ENCODE measurements at regions not wholly inside any gene's neighbourhood (a gene's known extent, or its start where the extent isn't known, plus 50 kb on each side); places are given as distances from the start of the nearest gene placed in this dataset. TPM values are rescaled to one million over a fixed set of nuclear protein-coding genes. Genes with fewer than 3 reads are reported as not detected.

GRCh38 chrX:146278381-146278780 lies 460.8 kb downstream of the SLITRK2 start:
- POLR2A ChIA-PET: no interaction called here

More at GRCh38 chrX:146278381-146278780, 460.8 kb downstream of the SLITRK2 start:
- no peak for DNase-seq
- Mint-ChIP-seq H3K36me3 (ENCODE audit: low read depth) (no peaks in the 10 kb centered on the region), H3K27ac (no peak overlapping the region), H3K27me3 (no peaks in the 10 kb centered on the region), H3K4me1 (ENCODE audit: low read depth) (no peaks in the 10 kb centered on the region), H3K9me3 (no peaks in the 10 kb centered on the region), H3K4me3 (no peak overlapping the region)
- ATAC-seq: no peak
- intact Hi-C loops (cut with micrococcal nuclease): no loop called here
- CTCF ChIA-PET: no interaction called here
- no peak for TF ChIP-seq CTCF (IDR thresholded peaks at IDR 0.05)

Small RNA genes in the stretch of these regions (microRNA-seq; reads per million reads assigned to microRNA genes)
- gene MIR888 (ENCODE audit: borderline microRNAs expressed, borderline replicate concordance): not detected
- not detected for gene MIR890 (ENCODE audit: borderline microRNAs expressed, borderline replicate concordance)
- gene MIR891A (ENCODE audit: borderline microRNAs expressed, borderline replicate concordance): not detected
- gene MIR891B (ENCODE audit: borderline microRNAs expressed, borderline replicate concordance): not detected
- gene MIR892A (ENCODE audit: borderline microRNAs expressed, borderline replicate concordance): not detected
- gene MIR892B (ENCODE audit: borderline microRNAs expressed, borderline replicate concordance): not detected
- gene MIR892C (ENCODE audit: borderline microRNAs expressed, borderline replicate concordance): not detected

All from activated CD8-positive, alpha-beta T cell treated with anti-CD3 and anti-CD28 coated beads for 36 hours (primary cell).